MV-4-11 (cell line): ENCODE measurements at regions not wholly inside any gene's neighbourhood (a gene's known extent, or its start where the extent isn't known, plus 50 kb on each side); places are given as distances from the start of the nearest gene placed in this dataset.
"Not testable (repeated sequence)": the region's sequence is repeated elsewhere in the genome, so short reads cannot be mapped to it uniquely, and the experiment has no call there.

Source experiments
- DNase-seq: peaks from one replicate; lab custom pipeline; 2025; lab: John Stamatoyannopoulos, UW

- no peak for DNase-seq
Observed at GRCh38 chr18:1045658-1046057, 141.0 kb downstream of the ADCYAP1 start.

GRCh38 chr18:1047406-1047805, 142.7 kb downstream of the ADCYAP1 start:
- DNase-seq: no peak

GRCh38 chr18:1048032-1048431, 143.4 kb downstream of the ADCYAP1 start:
- DNase-seq: no peak

GRCh38 chr18:1049173-1049572, 144.5 kb downstream of the ADCYAP1 start:
- no peak for DNase-seq

GRCh38 chr18:1050012-1050657, 145.5 kb downstream of the ADCYAP1 start:
- DNase-seq: no peak

GRCh38 chr18:1052301-1052700, 147.6 kb downstream of the ADCYAP1 start:
- no peak for DNase-seq

GRCh38 chr18:1053331-1054315, 149.0 kb downstream of the ADCYAP1 start:
- DNase-seq: no peak

GRCh38 chr18:1056404-1056803, 151.7 kb downstream of the ADCYAP1 start:
- DNase-seq: no peak

GRCh38 chr18:1057367-1057766, 152.7 kb downstream of the ADCYAP1 start:
- no peak for DNase-seq

GRCh38 chr18:1062588-1062987, 157.9 kb downstream of the ADCYAP1 start:
- DNase-seq: no peak

- no peak for DNase-seq
Observed at GRCh38 chr18:1075322-1075721, 170.7 kb downstream of the ADCYAP1 start.

- DNase-seq: no peak
Observed at GRCh38 chr18:1075876-1076275, 171.2 kb downstream of the ADCYAP1 start.

GRCh38 chr18:1078301-1078700, 173.6 kb downstream of the ADCYAP1 start:
- DNase-seq: no peak

- not testable (repeated sequence) for DNase-seq
Observed at GRCh38 chr18:1083675-1084074, 179.0 kb downstream of the ADCYAP1 start.

GRCh38 chr18:1090758-1091157, 186.1 kb downstream of the ADCYAP1 start:
- DNase-seq: no peak

GRCh38 chr18:1092228-1092627, 187.6 kb downstream of the ADCYAP1 start:
- DNase-seq: no peak

- DNase-seq: no peak
Observed at GRCh38 chr18:1094409-1094808, 189.7 kb downstream of the ADCYAP1 start.

GRCh38 chr18:1097991-1098735, 193.5 kb downstream of the ADCYAP1 start:
- not testable (repeated sequence) for DNase-seq

- DNase-seq: no peak
Observed at GRCh38 chr18:1102848-1103247, 198.2 kb downstream of the ADCYAP1 start.

GRCh38 chr18:1103537-1103936, 198.9 kb downstream of the ADCYAP1 start:
- DNase-seq: no peak

GRCh38 chr18:1104181-1104881, 199.7 kb downstream of the ADCYAP1 start:
- no peak for DNase-seq

- no peak for DNase-seq
Observed at GRCh38 chr18:1124495-1124894, 219.8 kb downstream of the ADCYAP1 start.
